ENCODE measurements at regions not wholly inside any gene's neighbourhood (a gene's known extent, or its start where the extent isn't known, plus 50 kb on each side); places are given as distances from the start of the nearest gene placed in this dataset.
"Not testable (repeated sequence)": the region's sequence is repeated elsewhere in the genome, so short reads cannot be mapped to it uniquely, and the experiment has no call there.

- DNase-seq: no peak
Observed at GRCh38 chr16:79998143-79998542, 397.6 kb upstream of the MAF start.

DNA sequence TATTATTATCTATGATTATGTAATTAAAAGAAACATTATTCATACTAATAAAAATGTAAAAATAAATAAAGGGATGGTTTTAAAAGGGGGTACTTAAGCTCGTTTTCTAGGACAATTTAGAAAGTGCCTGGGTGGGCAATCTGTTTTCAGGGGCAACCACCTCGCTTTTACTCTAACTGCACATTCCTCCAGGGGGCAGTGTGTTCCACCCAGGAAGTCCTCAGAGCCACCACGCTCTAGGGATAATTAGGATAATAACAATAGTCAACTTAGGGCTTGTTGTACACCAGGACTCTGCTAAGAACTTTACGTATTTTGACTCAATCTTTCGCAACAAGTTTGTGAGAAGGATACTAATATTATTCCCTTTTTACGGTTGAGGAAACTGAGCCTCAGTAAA, 396.7 kb upstream of the MAF start:
- DNase-seq: no peak

DNA sequence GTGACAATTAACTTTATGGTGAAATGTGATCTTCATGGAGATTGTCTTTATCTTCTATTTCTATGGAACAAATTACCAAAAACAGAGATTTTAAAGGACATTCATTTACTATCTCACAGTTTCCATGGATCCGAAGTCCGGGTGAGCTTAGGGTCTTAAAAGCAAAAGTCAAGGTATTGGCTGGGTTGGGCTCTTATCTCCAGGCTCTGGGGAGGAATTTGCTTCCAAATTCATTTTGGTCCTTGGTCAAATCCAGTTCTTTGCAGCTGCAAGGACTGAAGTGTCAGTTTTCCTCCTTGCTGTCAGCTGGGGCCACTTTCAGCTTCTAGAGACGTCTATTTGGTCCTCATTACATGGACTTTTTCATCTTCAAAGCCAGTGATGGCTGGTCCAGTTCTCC, 395.8 kb upstream of the MAF start:
- DNase-seq: no peak

DNA sequence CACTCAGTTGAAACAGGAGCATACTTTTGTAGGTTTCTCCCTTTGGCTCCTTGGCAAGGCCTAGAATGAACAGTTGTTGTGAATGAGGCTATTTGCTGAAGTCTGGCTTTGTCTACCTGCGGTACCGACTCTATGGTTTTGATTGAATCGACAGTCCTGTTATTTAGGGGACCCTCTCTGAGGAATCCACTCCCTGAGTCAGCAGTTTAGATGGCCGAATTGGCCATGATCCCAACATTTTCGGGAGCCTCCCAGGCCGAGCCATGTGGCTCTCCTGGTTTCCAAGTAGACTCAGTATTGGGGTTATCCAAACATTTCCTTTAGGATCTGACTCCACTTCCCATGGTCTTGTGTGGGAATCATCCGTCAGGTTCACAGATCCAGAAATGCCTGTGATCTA, 394.8 kb upstream of the MAF start:
- no peak for DNase-seq

DNA sequence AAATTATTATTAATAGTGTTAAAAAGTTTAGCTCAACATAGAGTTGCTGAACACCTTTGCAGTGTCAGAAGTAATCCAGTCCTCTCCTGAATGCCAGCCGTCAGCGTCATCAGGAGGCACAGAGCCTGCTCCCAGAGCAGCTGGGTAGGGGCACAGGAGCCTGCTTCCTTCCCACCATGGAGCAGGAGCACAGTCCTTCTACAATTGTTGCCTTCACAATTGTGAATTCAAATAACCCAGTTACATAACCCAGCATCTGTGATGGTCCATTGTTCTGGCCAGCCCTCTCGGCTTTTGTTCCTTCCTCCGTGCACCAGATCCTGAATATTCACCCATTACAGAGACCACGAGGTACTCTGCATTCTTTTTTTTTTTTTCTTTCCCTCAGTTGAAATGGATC, 393.9 kb upstream of the MAF start:
- no peak for DNase-seq

- no peak for DNase-seq
Observed at GRCh38 chr16:79993629-79994209, 393.2 kb upstream of the MAF start.

GRCh38 chr16:79991969-79992368, 391.4 kb upstream of the MAF start:
- DNase-seq: no peak

- no peak for DNase-seq
Observed at GRCh38 chr16:79988721-79989220, 388.2 kb upstream of the MAF start.

DNA sequence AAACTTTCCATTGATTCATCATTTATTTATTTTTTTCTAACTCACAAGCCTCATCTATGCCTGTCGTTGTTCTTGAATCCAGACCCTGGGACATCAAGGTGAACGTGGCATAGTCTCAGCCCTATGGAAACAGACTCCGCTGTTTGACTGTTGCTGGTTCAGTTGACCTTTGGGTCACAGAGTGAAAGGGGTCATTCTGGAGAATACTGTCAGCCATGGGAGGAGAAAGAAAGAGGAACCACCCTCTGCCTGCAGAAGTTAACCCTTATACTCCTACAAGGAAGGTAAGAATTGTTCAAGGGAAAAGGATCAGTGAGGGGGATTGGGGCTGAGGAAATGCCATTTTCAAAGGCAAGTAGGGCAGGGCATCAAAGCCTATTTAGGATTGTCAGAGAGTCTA, 387.6 kb upstream of the MAF start:
- DNase-seq: no peak

GRCh38 chr16:79986352-79986751, 385.8 kb upstream of the MAF start:
- no peak for DNase-seq

DNA sequence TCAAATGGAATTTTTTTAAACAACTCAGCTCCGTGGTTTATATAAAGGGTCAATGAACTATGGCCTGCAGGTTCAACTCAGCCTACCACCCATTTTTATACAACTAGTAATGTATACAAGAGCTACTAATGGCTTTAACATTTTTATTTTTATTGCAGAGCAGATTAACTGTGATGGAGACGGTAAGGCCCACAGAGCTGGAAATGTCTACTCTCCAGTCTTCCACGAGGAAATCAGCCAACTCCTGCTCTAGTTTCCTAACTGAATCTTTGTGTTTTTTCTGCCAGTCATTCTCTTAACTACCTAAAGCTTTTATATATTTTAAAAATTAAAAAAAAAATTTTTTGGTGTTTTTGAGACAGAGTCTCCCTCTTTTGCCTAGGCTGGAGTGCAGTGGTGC, 385.1 kb upstream of the MAF start:
- no peak for DNase-seq

DNA sequence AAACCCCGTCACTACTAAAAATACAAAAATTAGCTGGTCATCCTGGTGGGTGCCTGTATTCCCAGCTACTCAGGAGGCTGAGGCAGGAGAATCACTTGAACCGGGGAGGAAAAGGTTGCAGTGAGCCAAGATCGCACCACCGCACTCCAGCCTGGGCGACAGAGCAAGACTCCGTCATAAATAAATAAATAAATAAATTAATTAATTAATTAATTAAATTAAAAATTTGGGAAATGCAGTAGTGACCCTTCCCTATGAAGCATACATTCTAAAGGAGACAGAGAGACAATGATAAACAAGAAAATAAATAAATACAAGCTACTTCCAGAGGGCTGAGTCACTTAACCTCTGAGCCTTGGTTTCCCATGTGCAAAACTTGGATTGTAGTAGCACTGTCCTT, 383.6 kb upstream of the MAF start:
- DNase-seq: not testable (repeated sequence)

GRCh38 chr16:79982862-79983261, 382.3 kb upstream of the MAF start:
- no peak for DNase-seq

GRCh38 chr16:79982361-79982760, 381.8 kb upstream of the MAF start:
- no peak for DNase-seq

- no peak for DNase-seq
Observed at GRCh38 chr16:79981814-79982213, 381.3 kb upstream of the MAF start.

- peak; percentile 4 for DNase-seq
Observed at GRCh38 chr16:79980650-79981521, 380.3 kb upstream of the MAF start.

- DNase-seq: no peak
Observed at GRCh38 chr16:79977940-79978836, 377.7 kb upstream of the MAF start.

- no peak for DNase-seq
Observed at GRCh38 chr16:79973320-79973719, 372.8 kb upstream of the MAF start.

GRCh38 chr16:79972053-79972704, 371.6 kb upstream of the MAF start:
- no peak for DNase-seq

DNA sequence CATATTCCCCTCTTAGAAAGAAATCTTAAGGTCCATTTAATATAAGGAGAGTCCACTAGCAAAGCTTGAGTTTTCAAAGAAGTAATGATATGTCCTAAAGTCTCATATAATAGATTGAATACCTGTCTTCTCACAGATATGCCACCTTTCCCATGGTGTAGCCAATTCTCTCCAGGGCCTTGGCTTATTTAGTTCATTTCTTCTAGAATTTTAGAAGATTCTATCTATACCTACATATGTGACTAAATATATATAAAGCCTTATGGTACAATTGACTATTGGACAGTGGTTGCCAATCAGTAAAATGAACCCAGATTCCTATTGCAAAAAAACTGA, 370.7 kb upstream of the MAF start:
- DNase-seq: no peak

GRCh38 chr16:79970551-79971236, 370.2 kb upstream of the MAF start:
- no peak for DNase-seq

- DNase-seq: no peak
Observed at GRCh38 chr16:79970087-79970486, 369.6 kb upstream of the MAF start.

All from NCI-H748 treated with DMSO at 0.1 percent for 48 hours (cell line).